HG02973 (cell line): ENCODE measurements at regions not wholly inside any gene's neighbourhood (a gene's known extent, or its start where the extent isn't known, plus 50 kb on each side); places are given as distances from the start of the nearest gene placed in this dataset.

Experiments
- ATAC-seq: cut with Tn5 transposase; IDR thresholded peaks from one replicate; pipeline ENCODE4 v1.9.1; 2021; ENCODE audit warnings: moderate library complexity; ENCODE audit not compliant: unreplicated experiment

DNA sequence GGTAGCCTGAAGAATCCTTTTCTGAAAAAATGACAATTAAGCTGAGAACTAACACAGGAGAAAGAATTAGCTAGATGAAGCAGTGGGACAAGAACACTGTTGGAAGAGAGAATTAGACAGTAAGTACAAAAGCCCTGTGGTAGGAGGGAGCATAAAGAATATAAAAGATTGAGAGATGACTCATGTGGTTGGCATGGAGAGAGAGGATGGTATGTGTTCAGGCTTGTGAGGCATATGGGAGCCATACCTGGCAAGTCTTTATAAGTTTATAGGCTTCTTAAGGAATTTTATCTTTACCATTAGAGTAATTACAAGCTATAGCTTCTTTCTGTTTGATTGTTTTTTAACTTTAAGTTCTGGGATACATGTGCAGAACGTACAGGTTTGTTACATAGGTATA lies 325.0 kb downstream of the ARL6IP6 start:
- no peak for ATAC-seq

DNA sequence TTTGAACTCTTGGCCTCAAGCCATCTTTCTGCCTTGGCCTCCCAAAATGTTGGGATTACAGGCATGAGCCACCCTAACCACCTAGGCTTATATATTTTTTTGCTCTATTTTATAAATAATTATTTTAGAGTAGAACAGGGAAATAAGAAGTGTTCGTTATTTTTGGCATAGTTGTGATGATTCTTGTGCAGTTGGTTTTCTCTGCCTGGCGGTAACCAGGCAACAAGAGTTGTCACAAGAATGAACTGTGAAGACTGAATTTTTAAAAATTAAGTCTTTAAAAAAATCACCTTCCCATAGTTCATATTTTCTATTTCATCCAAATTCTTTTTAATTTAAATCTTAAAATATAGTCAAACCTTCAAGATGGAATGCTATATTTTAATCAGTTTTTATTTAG lies 310.2 kb downstream of the ARL6IP6 start:
- no peak for ATAC-seq

DNA sequence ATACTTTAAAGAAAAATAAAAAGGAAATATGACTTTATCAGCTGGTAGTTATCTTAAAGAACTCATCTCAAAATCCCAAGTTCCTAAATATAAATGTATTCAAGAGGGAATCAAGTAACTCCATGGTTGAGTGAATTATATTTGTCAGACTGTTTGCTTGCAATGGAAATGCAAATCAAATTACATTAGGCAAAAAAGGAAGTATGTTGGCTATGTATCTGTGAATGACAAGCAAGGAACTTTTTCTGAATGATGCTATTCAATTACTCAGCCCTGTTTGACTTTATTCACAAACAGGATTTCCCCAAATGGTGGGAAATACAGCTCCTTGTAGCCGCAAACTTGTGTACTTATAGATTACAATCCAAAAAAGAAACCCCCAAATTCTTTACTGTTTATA lies 309.1 kb downstream of the ARL6IP6 start:
- no peak for ATAC-seq

DNA sequence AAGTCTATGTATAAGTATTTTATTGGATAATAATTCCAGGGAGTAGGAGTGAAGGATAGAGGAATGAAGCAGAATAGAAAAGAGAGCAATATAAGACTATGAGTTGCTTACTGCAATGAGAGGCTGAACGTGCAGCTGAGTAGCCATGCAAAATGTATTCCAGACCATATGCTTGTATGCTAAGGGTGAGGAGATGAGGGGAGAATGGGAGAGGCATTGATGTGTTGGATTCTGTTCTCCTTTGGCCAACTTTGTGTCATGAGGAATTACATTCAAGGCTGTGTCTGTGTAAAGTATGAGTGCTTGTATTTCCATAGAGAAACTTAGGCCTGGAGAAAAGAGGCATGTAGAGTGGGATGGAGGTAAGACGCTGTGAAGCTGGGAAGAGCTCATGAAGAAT lies 301.8 kb downstream of the ARL6IP6 start:
- no peak for ATAC-seq

DNA sequence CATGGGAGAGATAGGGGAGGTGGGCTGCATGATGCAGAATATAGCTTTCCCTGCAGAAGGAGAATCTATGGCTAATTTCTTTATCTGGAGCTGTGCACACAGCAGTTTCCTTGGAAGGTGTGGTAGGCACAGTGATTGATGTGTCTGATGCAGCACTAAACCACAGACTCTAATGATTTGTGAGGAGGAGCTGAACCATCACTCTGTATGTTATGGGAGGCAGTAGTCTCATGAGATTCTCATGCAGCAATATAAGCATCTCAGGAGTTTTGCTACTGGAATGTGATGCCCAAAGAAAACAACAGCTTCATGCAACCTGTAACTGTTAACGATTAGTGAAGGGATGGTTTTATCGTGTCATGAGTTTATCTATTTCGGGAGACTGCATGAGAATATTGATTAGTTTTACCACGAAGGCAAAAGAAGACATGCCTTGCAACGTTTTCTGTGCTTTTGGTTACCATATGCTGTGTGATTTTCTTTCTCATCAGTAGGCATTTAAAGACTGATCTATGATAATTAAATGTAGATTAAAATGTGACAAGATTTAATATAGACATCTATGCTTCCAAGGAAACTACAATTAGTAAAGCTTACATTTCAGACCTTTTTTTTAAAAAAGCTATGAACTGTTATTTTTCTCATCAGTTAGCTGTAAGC lies 286.8 kb downstream of the ARL6IP6 start:
- no peak for ATAC-seq

DNA sequence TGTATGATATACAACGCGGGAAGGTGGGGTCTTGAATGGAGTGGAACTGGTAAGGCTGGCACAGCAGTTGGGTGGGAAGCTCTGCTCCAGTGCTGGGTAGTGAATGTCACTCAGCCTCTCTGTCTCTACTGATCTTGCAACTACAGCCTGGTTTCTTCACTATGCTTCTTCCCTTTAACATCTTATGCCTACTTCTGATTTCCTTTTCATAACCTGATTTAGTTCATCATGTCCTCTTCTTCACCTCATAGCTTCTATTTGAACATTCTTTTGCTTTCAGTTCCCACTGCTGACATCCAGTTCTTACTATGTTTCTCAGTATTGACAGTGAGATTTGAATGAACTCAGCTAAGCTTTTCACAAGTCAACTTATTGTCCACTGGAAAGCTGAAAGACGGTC lies 286.2 kb downstream of the ARL6IP6 start:
- no peak for ATAC-seq

DNA sequence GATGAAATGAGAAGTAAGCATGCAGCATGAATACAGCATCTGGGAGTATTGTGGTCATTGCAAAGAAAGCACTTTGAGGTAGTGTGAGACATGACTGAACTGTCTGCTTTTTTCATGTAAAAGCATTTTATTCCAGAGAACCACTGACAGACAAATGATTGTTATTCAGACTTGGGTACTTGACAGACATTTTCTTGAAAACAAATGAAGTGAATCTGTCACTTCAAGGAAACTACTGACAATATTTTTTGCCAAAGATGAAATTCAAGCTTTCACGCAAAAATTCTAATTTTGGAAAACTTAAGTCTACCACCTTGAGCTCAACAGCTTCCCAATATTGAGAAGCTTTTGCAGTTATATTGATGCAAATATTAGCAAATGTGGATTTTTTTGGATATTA lies 255.7 kb downstream of the ARL6IP6 start:
- ATAC-seq, result no peak

DNA sequence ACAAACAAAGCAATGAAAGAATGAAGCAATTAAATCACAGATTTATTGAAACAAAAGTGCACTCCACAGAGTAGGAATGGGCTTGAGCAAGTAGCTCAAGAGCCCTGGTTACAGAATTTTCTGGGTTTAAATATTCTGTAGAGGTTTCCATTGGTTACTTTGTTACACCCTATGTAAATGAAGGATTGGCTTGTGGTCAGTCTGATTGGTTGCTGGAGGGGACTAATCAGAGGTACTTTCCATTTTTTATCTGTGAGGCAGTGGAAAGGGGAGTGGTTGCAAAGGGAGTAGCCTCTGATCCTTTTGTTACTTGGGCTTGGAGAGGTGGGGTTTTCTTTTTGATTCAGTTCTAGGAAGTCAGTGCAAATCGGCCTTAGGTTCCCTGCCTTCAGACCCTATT lies 253.3 kb downstream of the ARL6IP6 start:
- no peak for ATAC-seq

DNA sequence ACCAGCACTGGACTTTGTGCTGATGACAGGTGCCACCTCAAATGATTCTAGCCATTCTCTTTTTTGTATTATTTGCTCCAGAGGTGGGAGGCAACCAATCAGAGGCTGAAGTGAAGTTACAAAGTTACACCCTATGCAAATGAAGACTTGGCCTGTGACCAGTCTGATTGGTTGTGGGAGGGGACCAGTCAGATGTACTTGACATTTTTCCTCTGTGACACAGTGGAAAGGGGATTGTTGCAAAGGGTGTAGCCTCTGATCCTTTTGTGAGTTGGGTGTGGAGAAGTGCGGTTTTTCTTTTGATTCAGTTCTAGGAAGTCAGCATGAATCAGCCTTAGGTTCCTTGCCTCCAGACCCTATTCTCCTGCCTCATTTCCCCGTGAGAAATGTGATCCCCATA lies 244.0 kb downstream of the ARL6IP6 start:
- ATAC-seq, result no peak

DNA sequence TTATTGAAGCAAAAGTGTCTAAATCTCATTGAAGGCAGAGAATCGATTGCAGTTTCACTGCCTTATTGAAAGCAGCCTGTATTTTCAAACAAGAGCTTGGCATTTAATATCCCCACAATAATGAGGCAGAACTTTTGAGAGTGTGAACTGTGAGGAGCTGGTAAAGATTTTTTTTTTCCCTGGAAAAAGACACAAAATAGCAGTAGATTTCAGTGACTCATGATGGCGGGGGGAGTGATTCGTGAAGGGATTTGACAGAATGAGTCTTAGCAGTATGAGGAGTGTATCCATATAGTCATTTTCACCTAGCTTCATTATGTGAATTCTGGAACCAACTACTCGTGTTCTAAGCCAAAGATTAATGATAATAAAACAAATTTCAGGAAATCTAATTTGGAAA lies 242.9 kb downstream of the ARL6IP6 start:
- no peak for ATAC-seq

DNA sequence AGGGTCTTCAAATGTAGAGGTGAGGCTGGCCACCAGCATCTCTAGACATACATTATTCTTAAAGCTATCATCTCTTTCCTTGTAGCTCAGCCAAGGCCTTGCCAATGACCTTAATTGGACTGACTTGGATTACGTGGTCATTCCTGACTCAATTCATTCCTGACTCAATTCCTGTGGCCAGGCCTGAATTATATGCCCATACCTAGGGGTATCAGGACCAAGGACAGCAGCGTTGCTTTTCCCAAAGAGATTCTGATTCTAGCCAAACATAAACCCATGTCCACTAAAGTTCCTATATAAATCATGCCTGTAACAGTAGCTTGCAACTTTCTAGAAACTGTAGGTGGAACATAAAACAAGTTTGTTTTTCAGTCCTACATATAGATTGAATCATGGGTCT lies 231.7 kb downstream of the ARL6IP6 start:
- ATAC-seq, result no peak

DNA sequence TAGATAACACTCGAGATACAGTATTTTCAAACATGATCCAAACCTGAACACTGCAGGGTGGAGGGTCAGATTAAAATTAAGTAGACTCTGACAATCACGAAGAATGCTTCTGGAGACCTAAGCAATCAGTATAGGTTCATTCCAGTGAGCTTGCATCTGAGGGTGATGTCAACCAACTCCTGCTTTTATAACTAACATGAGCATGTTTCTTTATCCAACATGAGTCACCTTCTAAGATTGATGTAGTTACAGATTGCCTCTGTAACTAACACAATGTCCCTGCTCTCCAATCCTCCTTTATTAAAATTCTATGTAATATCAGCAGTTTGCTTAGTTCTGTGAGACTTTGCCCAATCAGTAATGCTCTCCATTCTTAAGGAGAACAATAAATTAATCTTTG lies 225.7 kb downstream of the ARL6IP6 start:
- ATAC-seq, result no peak

DNA sequence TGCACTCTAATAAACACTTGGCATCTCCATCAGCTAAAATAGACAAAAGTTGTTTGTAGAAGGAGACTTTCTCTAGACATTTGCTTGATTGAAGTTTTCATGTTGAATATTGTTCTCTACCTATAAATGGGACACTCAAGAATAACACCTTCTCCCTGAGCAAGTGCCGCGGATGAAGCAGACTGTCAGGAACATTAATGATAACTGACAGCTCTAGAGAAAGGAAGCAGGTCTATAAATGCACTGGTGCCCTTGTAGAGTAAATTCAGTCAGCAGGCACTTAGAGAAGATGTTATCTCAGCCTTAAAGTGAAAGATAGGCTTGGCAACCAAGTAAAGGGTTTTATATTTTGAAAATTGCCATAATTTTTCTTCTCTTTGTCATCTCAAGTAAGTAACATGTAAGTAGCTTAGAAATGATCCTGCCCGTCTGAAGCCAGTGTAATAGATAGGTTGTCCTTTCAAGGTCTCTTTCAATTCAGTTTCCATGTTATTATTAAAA lies 224.6 kb downstream of the ARL6IP6 start:
- no peak for ATAC-seq

DNA sequence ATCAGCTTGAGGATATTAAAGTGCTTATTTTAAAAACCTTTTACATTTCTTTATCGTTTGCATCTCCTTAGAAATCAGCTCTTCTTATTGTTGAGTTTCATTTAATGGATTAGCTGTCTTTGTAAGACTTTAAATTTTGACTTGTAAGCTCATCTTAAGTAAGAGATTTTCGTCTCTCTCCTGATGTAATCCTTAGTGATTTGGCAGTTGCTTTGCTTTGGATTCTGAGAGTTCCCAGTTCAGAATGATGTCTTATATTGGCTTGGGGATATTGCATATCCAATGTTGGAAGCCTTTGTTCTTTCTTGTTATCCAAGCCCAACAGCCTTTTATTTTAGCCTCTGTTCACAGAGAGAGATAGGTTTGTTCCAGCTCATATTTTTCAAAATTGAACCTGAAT lies 212.1 kb downstream of the ARL6IP6 start:
- ATAC-seq, result no peak

DNA sequence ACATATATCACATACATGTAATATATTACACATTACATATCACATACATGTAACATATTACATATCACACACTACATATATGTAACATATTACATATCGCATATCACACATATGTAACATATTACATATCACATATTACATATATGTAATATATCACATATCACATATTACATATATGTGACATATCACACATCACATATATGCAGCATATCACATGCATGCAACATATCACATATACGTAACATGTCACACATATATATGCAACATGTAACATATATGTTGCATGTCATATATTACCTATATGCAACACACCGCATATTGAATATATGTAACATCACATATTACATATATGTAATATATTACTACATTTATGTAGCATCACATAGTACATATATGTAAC lies 211.2 kb downstream of the ARL6IP6 start:
- ATAC-seq, result no peak

DNA sequence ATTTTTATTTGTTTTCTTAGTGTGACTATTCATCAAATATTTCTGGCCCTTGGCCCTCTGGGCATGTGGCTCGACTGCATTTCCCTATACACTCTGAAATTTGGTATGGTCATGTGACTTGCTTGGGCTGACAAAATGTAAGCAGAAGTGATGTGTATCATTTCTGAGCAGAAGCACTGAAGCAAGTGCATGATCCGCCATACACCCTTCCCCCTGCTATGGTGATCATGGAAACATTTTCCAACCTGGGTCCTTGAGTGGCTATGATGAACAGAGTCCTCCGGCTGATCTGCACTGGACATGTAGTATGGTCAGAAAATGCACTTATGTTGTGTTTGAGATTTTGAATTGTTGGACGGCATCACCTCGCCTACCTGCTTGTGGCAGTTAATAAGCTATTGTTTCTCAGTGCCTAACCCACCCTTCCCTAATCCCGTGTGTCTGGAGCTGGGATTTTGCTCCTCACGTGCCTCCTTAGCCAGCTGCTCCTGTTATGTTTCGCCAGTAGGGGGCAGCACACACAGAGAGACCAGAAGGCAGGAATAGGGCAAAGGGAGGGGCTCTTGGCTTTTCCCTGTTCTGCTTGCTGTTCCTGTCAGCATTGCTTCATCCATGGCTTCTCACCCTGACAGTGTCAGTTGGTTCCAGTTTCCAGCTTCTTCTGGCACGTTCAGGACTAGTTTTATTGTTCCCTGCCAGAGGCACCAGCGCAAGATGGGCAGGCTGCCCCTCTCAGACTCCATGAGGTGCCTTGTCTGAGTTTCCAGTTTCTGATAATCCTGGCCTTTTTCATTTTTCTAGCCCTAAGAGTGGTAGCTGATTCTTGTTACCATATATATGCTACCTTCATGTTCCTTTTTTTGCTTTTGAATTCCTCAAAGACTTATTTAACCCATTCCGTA lies 207.4 kb downstream of the ARL6IP6 start:
- ATAC-seq, result peak; percentile 85

DNA sequence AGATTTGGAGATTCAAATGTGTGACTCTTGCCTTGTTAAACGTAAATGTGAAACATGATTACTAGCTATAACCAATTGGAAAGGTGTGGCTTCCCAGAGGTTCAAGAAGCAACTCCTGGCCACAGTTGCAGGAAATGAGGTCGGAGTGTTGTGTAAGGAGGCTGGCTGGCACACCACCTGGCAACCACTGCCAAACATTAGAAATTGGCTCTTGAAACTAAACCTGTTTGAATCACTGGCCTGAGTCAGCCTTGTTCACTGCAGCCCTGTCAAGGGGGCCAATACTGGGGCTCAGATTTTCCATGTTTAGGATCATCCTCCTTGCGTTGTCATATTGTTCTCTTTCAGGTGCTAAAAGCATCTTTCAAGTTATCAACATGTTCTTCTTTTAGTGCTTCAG lies 206.3 kb downstream of the ARL6IP6 start:
- ATAC-seq, result no peak

DNA sequence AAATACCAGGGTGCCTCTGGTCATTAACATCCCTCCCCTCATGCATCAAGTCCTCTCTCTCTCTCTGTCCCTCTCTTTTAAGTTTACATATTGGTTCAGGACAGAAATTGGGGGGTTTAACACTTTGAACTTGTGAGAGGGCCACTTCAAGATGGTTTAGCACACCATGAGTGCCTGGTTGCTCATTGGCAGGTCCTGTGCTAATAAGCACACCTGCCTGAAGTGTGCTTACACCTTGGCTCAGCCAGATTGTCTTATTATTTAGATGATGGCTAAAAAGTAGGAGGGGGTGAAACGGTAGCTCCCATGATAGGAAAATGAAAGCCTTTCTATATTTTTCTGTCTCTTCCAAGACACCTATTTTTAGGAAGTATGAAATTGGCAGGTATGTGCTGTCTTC lies 205.8 kb downstream of the ARL6IP6 start:
- ATAC-seq, result no peak

DNA sequence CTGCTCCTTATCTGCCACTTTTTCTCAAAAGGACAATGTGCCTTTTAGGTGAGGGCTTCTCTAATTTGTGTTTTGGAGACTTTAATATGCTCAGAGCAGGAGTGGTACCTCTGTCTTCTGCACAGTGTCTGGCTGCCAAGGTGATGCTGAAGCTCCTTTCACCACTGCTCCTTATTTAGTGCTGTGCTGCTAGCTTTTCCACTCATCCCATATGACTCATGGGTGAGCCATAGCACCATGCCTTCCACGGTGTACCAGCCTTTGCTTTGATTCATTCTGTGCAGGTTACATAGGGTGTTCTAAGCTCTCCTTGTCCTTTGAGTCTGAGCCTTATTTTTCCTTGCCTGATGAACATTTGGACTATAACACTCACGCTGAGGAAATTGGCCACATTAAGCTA lies 202.4 kb downstream of the ARL6IP6 start:
- no peak for ATAC-seq

DNA sequence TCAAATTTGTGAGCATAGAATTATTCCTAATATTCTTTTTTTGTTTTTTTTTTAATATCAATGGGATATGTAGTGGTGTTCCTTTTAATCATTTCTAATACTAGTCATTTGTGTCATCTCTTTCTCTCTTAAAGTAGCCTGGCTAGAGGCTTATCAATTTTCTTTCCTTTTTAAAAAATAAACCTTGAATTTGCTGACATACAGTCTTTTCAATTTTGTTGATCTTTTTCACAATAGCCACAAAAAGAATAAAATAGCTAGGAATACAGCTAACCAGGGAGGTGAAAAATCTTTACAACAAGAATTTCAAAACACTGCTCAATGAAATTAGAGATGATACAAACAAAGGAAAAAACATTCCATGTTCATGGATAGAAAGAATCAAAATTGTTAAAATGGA lies 192.6 kb downstream of the ARL6IP6 start:
- no peak for ATAC-seq

DNA sequence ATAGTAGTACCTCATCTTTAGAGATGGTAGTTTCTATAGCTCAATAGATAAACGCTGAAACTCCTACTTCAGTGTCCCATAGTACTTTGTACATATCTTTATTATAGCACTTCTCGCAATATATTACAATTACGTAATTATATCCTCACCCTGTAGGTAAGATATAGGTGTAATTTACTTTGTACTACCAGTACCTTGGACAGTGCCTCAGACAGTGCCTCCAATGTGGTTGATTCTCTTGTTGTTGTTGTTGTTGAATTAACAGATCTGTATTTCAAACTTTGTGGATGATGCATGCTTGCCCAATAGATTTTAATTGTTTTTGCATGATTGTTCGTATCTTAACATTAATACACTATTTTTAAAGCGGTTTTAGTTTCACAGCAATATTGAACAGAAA lies 188.6 kb downstream of the ARL6IP6 start:
- no peak for ATAC-seq

DNA sequence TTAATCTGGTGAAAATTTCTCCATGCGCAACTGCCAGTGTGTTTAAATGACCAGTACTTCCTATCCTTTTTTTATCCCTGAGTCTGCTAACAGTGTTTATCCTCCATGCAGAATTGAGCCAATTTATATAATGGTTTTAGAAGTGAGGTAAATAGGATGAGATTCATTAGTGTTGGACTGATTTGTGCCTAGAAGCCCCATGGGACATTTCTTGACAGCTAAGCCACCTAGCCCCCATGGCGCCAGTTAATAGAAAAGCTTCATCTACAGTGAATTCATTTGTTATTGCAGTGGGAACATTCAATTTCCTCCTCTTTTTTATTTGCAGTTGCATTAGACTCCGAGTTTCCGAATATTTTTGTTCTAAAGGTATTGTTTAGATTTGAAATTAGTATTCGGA lies 175.6 kb downstream of the ARL6IP6 start:
- no peak for ATAC-seq
